SK-N-SH treated with all-trans-retinoic acid at 6 μM for 48 hours (cell line): ENCODE measurements at regions not wholly inside any gene's neighbourhood (a gene's known extent, or its start where the extent isn't known, plus 50 kb on each side); places are given as distances from the start of the nearest gene placed in this dataset.
"Not testable (repeated sequence)": the region's sequence is repeated elsewhere in the genome, so short reads cannot be mapped to it uniquely, and the experiment has no call there.

Experiments
- ATAC-seq: fragments of 200-7000 bp; cut with Tn5 transposase; 3 replicates; pipeline ENCODE4 v1.9.1; 2020; ENCODE audit warnings: mild to moderate bottlenecking, moderate library complexity
- CSDC2 ChIP-seq: fragments of 250-450 bp; sonication (Bioruptor Pico); IDR thresholded peaks from 2 replicates; pipeline ENCODE4 v1.5.0; 2020; ENCODE audit warnings: mild to moderate bottlenecking, moderate library complexity
- CSRNP3 ChIP-seq: fragments of 250-450 bp; sonication (Bioruptor Pico); IDR thresholded peaks from 2 replicates; pipeline ENCODE4 v1.5.1; 2021; ENCODE audit warnings: mild to moderate bottlenecking, moderate library complexity
- ESRRG ChIP-seq: fragments of 250-450 bp; sonication (Bioruptor Pico); IDR thresholded peaks from 2 replicates; pipeline ENCODE4 v1.6.1; 2021; ENCODE audit warnings: mild to moderate bottlenecking
- GLIS3 ChIP-seq: fragments of 250-450 bp; sonication (Bioruptor Pico); IDR thresholded peaks from 2 replicates; pipeline ENCODE4 v1.5.0; 2020; ENCODE audit warnings: mild to moderate bottlenecking, moderate library complexity
- ISL1 ChIP-seq: fragments of 250-450 bp; sonication (Bioruptor Pico); IDR thresholded peaks from 2 replicates; pipeline ENCODE4 v2.1.2; 2022; ENCODE audit warnings: mild to moderate bottlenecking, moderate library complexity
- OSR1 ChIP-seq: fragments of 250-450 bp; sonication (Bioruptor Pico); IDR thresholded peaks from 2 replicates; pipeline ENCODE4 v1.8.0; 2022; ENCODE audit warnings: moderate library complexity, mild to moderate bottlenecking, inconsistent platforms
- POU6F1 ChIP-seq: fragments of 250-450 bp; sonication (Bioruptor Pico); IDR thresholded peaks from 2 replicates; pipeline ENCODE4 v1.8.0; 2021; ENCODE audit warnings: low read depth, mild to moderate bottlenecking, moderate library complexity, borderline replicate concordance
- PPARA ChIP-seq: fragments of 250-450 bp; sonication (Bioruptor Pico); IDR thresholded peaks from 2 replicates; pipeline ENCODE4 v1.5.0; 2020; ENCODE audit warnings: mild to moderate bottlenecking, borderline replicate concordance
- RARB ChIP-seq: fragments of 250-450 bp; sonication (Bioruptor Pico); IDR thresholded peaks from 2 replicates; pipeline ENCODE4 v1.8.0; 2021; ENCODE audit warnings: mild to moderate bottlenecking, moderate library complexity
- SNAI2 ChIP-seq: fragments of 250-450 bp; sonication (Bioruptor Pico); IDR thresholded peaks from 2 replicates; pipeline ENCODE4 v1.5.0; 2020; ENCODE audit warnings: mild to moderate bottlenecking, moderate library complexity
- TCF4 ChIP-seq: fragments of 250-450 bp; sonication (Bioruptor Pico); IDR thresholded peaks from 2 replicates; pipeline ENCODE4 v1.8.0; 2021; ENCODE audit warnings: mild to moderate bottlenecking, moderate library complexity, borderline replicate concordance
- TOX ChIP-seq: fragments of 250-450 bp; sonication (Bioruptor Pico); IDR thresholded peaks from 2 replicates; pipeline ENCODE4 v1.8.0; 2021; ENCODE audit warnings: mild to moderate bottlenecking, moderate library complexity, borderline replicate concordance
- TSHZ2 ChIP-seq: fragments of 250-450 bp; sonication (Bioruptor Pico); IDR thresholded peaks from 2 replicates; pipeline ENCODE4 v1.5.0; 2020; ENCODE audit warnings: mild to moderate bottlenecking, moderate library complexity
- ZC3H10 ChIP-seq: fragments of 250-450 bp; sonication (Bioruptor Pico); IDR thresholded peaks from 2 replicates; pipeline ENCODE4 v1.5.1; 2021; ENCODE audit warnings: mild to moderate bottlenecking, moderate library complexity
- ZFP3 ChIP-seq: fragments of 250-450 bp; sonication (Bioruptor Pico); IDR thresholded peaks from 2 replicates; pipeline ENCODE4 v1.5.0; 2020; ENCODE audit warnings: mild to moderate bottlenecking, moderate library complexity
- ZFP30 ChIP-seq: fragments of 450-650 bp; formaldehyde crosslinking; IDR thresholded peaks from 2 replicates; pipeline ENCODE4 v1.5.0; 2022; ENCODE audit warnings: mild to moderate bottlenecking, moderate library complexity
- ZNF565 ChIP-seq: fragments of 450-650 bp; formaldehyde crosslinking; conservative IDR thresholded peaks from 2 replicates; pipeline ENCODE4 v1.5.0; 2020; ENCODE audit warnings: low read depth, mild to moderate bottlenecking, moderate library complexity
- ZNF70 ChIP-seq: fragments of 450-650 bp; formaldehyde crosslinking; IDR thresholded peaks from 2 replicates; pipeline ENCODE4 v1.5.0; 2020; ENCODE audit warnings: mild to moderate bottlenecking, moderate library complexity
- ZNF8 ChIP-seq: fragments of 450-650 bp; formaldehyde crosslinking; IDR thresholded peaks from 2 replicates; pipeline ENCODE4 v1.5.0; 2020; ENCODE audit warnings: mild to moderate bottlenecking, moderate library complexity

GRCh38 chr17:31627960-31628359 is 231.1 kb downstream of the COPRS start:
- TF ChIP-seq ZNF565 (CRISPR knock-in tag): no peak
- no peak for TF ChIP-seq RARB (CRISPR knock-in tag)
- no peak for TF ChIP-seq CSDC2 (CRISPR knock-in tag)
- no peak for TF ChIP-seq POU6F1 (CRISPR knock-in tag)
- no peak for TF ChIP-seq ISL1 (CRISPR knock-in tag)
- no peak for TF ChIP-seq GLIS3 (CRISPR knock-in tag)
- TF ChIP-seq CSRNP3 (CRISPR knock-in tag): no peak
- peak; percentile 60; the same call in 2 of the 3 replicates for ATAC-seq

DNA sequence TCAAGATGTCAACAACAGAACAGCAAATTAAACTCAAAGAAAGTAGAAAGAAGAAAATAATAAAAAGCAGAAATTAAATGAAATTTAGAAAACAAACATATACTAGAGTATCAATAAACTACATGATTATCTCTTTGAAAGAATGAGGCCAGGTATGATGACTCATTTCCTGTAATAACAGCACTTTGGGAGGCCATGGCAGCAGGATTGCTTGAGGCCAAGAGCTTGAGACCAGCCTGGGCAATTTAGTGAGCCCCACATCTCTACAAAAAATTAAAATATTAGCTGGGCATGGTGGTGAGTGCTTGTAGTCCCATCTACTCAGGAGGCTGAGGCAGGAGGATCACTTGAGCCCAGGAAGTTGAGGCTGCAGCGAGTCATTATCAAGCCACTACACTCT is 232.5 kb downstream of the RAB11FIP4 start:
- TF ChIP-seq ZNF8 (CRISPR knock-in tag) (no peak), ESRRG (CRISPR knock-in tag) (no peak), RARB (CRISPR knock-in tag) (no peak), ZC3H10 (CRISPR knock-in tag) (no peak)
- TF ChIP-seq, all 23 proteins: peak for 0
- ATAC-seq: no peak

GRCh38 chr17:31622500-31622899 is 231.0 kb downstream of the RAB11FIP4 start:
- TF ChIP-seq ZFP3 (CRISPR knock-in tag) (no peak), TSHZ2 (CRISPR knock-in tag) (no peak), TCF4 (CRISPR knock-in tag) (no peak), CSRNP3 (CRISPR knock-in tag) (no peak), CSDC2 (CRISPR knock-in tag) (no peak), ZNF70 (no peak), SNAI2 (CRISPR knock-in tag) (no peak), PPARA (CRISPR knock-in tag) (no peak), POU6F1 (CRISPR knock-in tag) (no peak)
- ATAC-seq: no peak

DNA sequence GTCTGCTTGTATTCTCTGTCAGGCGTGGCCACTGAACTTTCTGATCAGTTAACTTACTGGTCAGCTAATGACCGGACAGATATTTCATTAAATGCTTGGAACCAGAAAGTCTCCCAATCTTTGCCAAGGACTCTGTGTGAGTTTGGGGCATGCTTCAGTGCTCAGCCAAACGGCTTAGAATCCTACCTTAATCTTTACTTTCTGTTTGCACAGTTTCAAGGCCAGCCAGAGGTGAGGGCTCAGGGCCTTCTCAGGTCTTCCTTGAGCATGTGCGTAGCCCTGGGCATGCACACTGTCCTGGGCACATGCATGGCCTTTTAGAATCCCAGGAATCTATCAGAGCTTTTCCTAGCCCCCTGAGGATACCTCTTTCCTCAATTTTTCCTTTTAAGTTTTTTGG is 230.1 kb downstream of the RAB11FIP4 start:
- ATAC-seq: no peak
- TF ChIP-seq GLIS3 (CRISPR knock-in tag) (no peak), TSHZ2 (CRISPR knock-in tag) (no peak), TOX (CRISPR knock-in tag) (no peak), ZFP3 (CRISPR knock-in tag) (no peak), ESRRG (CRISPR knock-in tag) (no peak), OSR1 (CRISPR knock-in tag) (no peak), ZFP30 (CRISPR knock-in tag) (no peak)

DNA sequence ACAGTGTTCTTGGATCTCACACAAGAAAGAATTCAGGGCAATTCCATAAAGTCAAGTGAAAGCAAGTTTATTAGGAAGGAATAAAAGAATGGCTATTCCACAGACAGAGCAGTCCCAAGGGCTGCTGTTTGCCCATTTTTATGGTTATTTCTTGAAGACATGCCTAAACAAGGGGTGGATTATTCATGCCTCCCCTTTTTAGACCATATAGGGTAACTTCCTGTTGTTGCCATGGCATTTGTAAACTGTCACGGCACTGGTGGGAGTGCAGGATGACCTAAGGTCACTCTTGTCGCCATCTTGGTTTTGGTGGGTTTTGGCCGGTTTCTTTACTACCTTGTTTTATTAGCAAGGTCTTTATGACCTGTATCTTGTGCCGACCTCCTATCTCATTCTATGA is 219.6 kb downstream of the RAB11FIP4 start:
- ATAC-seq: not testable (repeated sequence)
